Smooth muscle cell (in vitro differentiated cells): ENCODE measurements at regions not wholly inside any gene's neighbourhood (a gene's known extent, or its start where the extent isn't known, plus 50 kb on each side); places are given as distances from the start of the nearest gene placed in this dataset.

Experiments used
- DNase-seq: peaks from one replicate; lab custom pipeline; 2025; ENCODE audit not compliant: unreplicated experiment; lab: John Stamatoyannopoulos, UW
- H2AFZ ChIP-seq: fragments of 200-600 bp; sonication (generic); 2 replicates; pipeline ENCODE4 v1.6.0; 2016; ENCODE audit warnings: antibody characterized with exemption, low read depth, mild to moderate bottlenecking
- H3F3A ChIP-seq: fragments of 200-600 bp; sonication (generic); 2 replicates; pipeline ENCODE4 v1.6.0; 2017; ENCODE audit warnings: antibody characterized with exemption, low read depth
- H3K27ac ChIP-seq: fragments of 200-600 bp; sonication (generic); 2 replicates; pipeline ENCODE4 v1.5.1; 2016; ENCODE audit warnings: low read depth, mild to moderate bottlenecking
- H3K27me3 ChIP-seq: fragments of 200-600 bp; sonication (generic); 2 replicates; pipeline ENCODE4 v1.6.1; 2016; ENCODE audit warnings: low read depth, mild to moderate bottlenecking
- H3K36me3 ChIP-seq: fragments of 200-600 bp; sonication (generic); 2 replicates; pipeline ENCODE4 v1.5.1; 2016; ENCODE audit warnings: low read depth
- H3K4me1 ChIP-seq: fragments of 200-600 bp; sonication (generic); 2 replicates; pipeline ENCODE4 v1.5.1; 2016; ENCODE audit warnings: low read depth
- H3K4me2 ChIP-seq: fragments of 200-600 bp; sonication (generic); 2 replicates; pipeline ENCODE4 v1.6.0; 2016; ENCODE audit warnings: mild to moderate bottlenecking
- H3K4me3 ChIP-seq: fragments of 200-600 bp; sonication (generic); 2 replicates; pipeline ENCODE4 v1.5.1; 2016; ENCODE audit warnings: mild to moderate bottlenecking
- H3K79me2 ChIP-seq: fragments of 200-600 bp; sonication (generic); 2 replicates; pipeline ENCODE4 v1.6.0; 2016; ENCODE audit warnings: low read depth, mild to moderate bottlenecking
- H3K9ac ChIP-seq: fragments of 200-600 bp; sonication (generic); 2 replicates; pipeline ENCODE4 v1.6.0; 2016; ENCODE audit warnings: low read depth
- H3K9me3 ChIP-seq: fragments of 200-600 bp; sonication (generic); replicated peaks from 2 replicates; pipeline ENCODE4 v1.5.1; 2016; ENCODE audit warnings: low read depth
- H4K20me1 ChIP-seq: fragments of 200-600 bp; sonication (generic); 2 replicates; pipeline ENCODE4 v1.6.0; 2016; ENCODE audit warnings: low read depth
- CTCF ChIP-seq: fragments of 200-600 bp; sonication (generic); IDR thresholded peaks from 2 replicates; pipeline ENCODE4 v1.5.1; 2017; ENCODE audit warnings: borderline replicate concordance, mild to moderate bottlenecking, antibody characterized with exemption; ENCODE audit not compliant: insufficient read depth, poor library complexity, severe bottlenecking
- WGBS: methylation state at CpG from one replicate; pipeline ENCODE4 v1.1.7; 2016; ENCODE audit warnings: low lambda C conversion rate; 5-methylcytosine and 5-hydroxymethylcytosine counted together

GRCh38 chr7:52909935-52910334 is 125.5 kb upstream of the POM121L12 start:
- H3F3A ChIP-seq, result no peaks in the 10 kb centered on the region
- H3K4me1 ChIP-seq, result no peaks in the 10 kb centered on the region
- no peak overlapping the region for H3K27ac ChIP-seq
- no peaks in the 10 kb centered on the region for H3K36me3 ChIP-seq
- no peaks in the 10 kb centered on the region for H3K79me2 ChIP-seq
- no peak for DNase-seq
- TF ChIP-seq CTCF, result no peak
- no peak overlapping the region for H3K4me3 ChIP-seq
- H3K9me3 ChIP-seq, result no peaks in the 10 kb centered on the region
- H2AFZ ChIP-seq, result no peak overlapping the region
- H3K27me3 ChIP-seq, result no peaks in the 10 kb centered on the region
- H4K20me1 ChIP-seq, result no peaks in the 10 kb centered on the region
- no peak overlapping the region for H3K4me2 ChIP-seq
- no peak overlapping the region for H3K9ac ChIP-seq
- WGBS, result 81% methylated on average over 1 of the region's 1 CpG

GRCh38 chr7:52909131-52909530 is 126.3 kb upstream of the POM121L12 start:
- no peak overlapping the region for H3K4me3 ChIP-seq
- H3K9me3 ChIP-seq, result no peaks in the 10 kb centered on the region
- no peaks in the 10 kb centered on the region for H3K27me3 ChIP-seq
- H4K20me1 ChIP-seq, result no peaks in the 10 kb centered on the region
- H3K4me1 ChIP-seq, result no peaks in the 10 kb centered on the region
- no peaks in the 10 kb centered on the region for H3K79me2 ChIP-seq
- no peak for TF ChIP-seq CTCF
- no peak for DNase-seq
- H3K36me3 ChIP-seq, result no peaks in the 10 kb centered on the region
- H2AFZ ChIP-seq, result no peak overlapping the region
- no peak overlapping the region for H3K9ac ChIP-seq
- no peak overlapping the region for H3K4me2 ChIP-seq
- H3F3A ChIP-seq, result no peaks in the 10 kb centered on the region
- no peak overlapping the region for H3K27ac ChIP-seq

GRCh38 chr7:52897713-52898112 is 137.7 kb upstream of the POM121L12 start:
- no peaks in the 10 kb centered on the region for H3K27me3 ChIP-seq
- no peaks in the 10 kb centered on the region for H3K9me3 ChIP-seq
- no peaks in the 10 kb centered on the region for H4K20me1 ChIP-seq
- no peak overlapping the region for H2AFZ ChIP-seq
- no peaks in the 10 kb centered on the region for H3K79me2 ChIP-seq
- DNase-seq, result no peak
- TF ChIP-seq CTCF, result no peak
- no peak overlapping the region for H3K9ac ChIP-seq
- WGBS, result 93% methylated on average over 5 of the region's 5 CpGs
- no peaks in the 10 kb centered on the region for H3K4me1 ChIP-seq
- H3K4me3 ChIP-seq, result no peak overlapping the region
- no peaks in the 10 kb centered on the region for H3K36me3 ChIP-seq
- no peak overlapping the region for H3K4me2 ChIP-seq
- H3K27ac ChIP-seq, result no peak overlapping the region
- H3F3A ChIP-seq, result no peaks in the 10 kb centered on the region

- Histone ChIP-seq H3K27me3 (no peaks in the 10 kb centered on the region), H3K36me3 (no peaks in the 10 kb centered on the region), H3K4me2 (no peak overlapping the region), H3F3A (no peaks in the 10 kb centered on the region), H3K9ac (no peak overlapping the region), H3K4me1 (no peaks in the 10 kb centered on the region), H4K20me1 (no peaks in the 10 kb centered on the region), H3K9me3 (no peaks in the 10 kb centered on the region), H3K27ac (no peak overlapping the region), H3K79me2 (no peaks in the 10 kb centered on the region), H2AFZ (no peak overlapping the region), H3K4me3 (no peak overlapping the region)
- no peak for DNase-seq
- WGBS, result 65% methylated on average over 5 of the region's 5 CpGs
- TF ChIP-seq CTCF, result no peak
Observed at GRCh38 chr7:52897288-52897687, 138.1 kb upstream of the POM121L12 start.
